MM.1S (cell line): ENCODE measurements at regions not wholly inside any gene's neighbourhood (a gene's known extent, or its start where the extent isn't known, plus 50 kb on each side); places are given as distances from the start of the nearest gene placed in this dataset.

Experiments used
- DNase-seq: peaks from one replicate; pipeline ENCODE4 v3.0.0-alpha.2; 2015
- H2AFZ ChIP-seq: fragments of 300-600 bp; sonication (generic); 2 replicates; pipeline ENCODE4 v1.6.0; 2016; ENCODE audit warnings: antibody characterized with exemption, low read length
- H3F3A ChIP-seq: fragments of 300-600 bp; sonication (generic); 2 replicates; pipeline ENCODE4 v1.6.1; 2016; ENCODE audit warnings: mild to moderate bottlenecking, antibody characterized with exemption, low read length, moderate library complexity, mixed read lengths; ENCODE audit not compliant: insufficient read depth
- H3K27ac ChIP-seq: fragments of 300-600 bp; sonication (generic); 2 replicates; pipeline ENCODE4 v1.5.1; 2016; ENCODE audit warnings: mild to moderate bottlenecking, low read length
- H3K27me3 ChIP-seq: fragments of 300-600 bp; sonication (generic); replicated peaks from 2 replicates; pipeline ENCODE4 v1.6.0; 2016; ENCODE audit warnings: low read length; ENCODE audit not compliant: insufficient read depth
- H3K36me3 ChIP-seq: fragments of 300-600 bp; sonication (generic); replicated peaks from 2 replicates; pipeline ENCODE4 v1.6.1; 2016; ENCODE audit warnings: mild to moderate bottlenecking, low read length, mixed read lengths; ENCODE audit not compliant: insufficient read depth
- H3K4me1 ChIP-seq: fragments of 300-600 bp; sonication (generic); 2 replicates; pipeline ENCODE4 v1.6.1; 2016; ENCODE audit warnings: low read length, mixed read lengths
- H3K4me2 ChIP-seq: fragments of 300-600 bp; sonication (generic); 2 replicates; pipeline ENCODE4 v1.6.0; 2016; ENCODE audit warnings: low read depth, low read length
- H3K4me3 ChIP-seq: fragments of 300-600 bp; sonication (generic); 2 replicates; pipeline ENCODE4 v1.5.1; 2016; ENCODE audit warnings: low read length, mixed read lengths
- H3K79me2 ChIP-seq: fragments of 300-600 bp; sonication (generic); 2 replicates; pipeline ENCODE4 v1.6.1; 2016; ENCODE audit warnings: mixed run types, low read length, mixed read lengths
- H3K9ac ChIP-seq: fragments of 300-600 bp; sonication (generic); 2 replicates; pipeline ENCODE4 v1.6.1; 2016; ENCODE audit warnings: low read length, mixed read lengths
- H3K9me2 ChIP-seq: fragments of 300-600 bp; sonication (generic); replicated peaks from 2 replicates; pipeline ENCODE4 v1.6.1; 2016; ENCODE audit warnings: mild to moderate bottlenecking, low read length, mixed read lengths; ENCODE audit not compliant: insufficient read depth
- H3K9me3 ChIP-seq: fragments of 300-600 bp; sonication (generic); replicated peaks from 2 replicates; pipeline ENCODE4 v1.6.1; 2016; ENCODE audit warnings: mild to moderate bottlenecking, low read length, mixed read lengths; ENCODE audit not compliant: insufficient read depth
- H4K20me1 ChIP-seq: fragments of 300-600 bp; sonication (generic); 2 replicates; pipeline ENCODE4 v1.6.1; 2016; ENCODE audit warnings: mild to moderate bottlenecking, low read length, moderate library complexity, mixed read lengths; ENCODE audit not compliant: insufficient read depth
- EZH2 ChIP-seq: fragments of 300-600 bp; sonication (generic); optimal IDR thresholded peaks from 2 replicates; pipeline ENCODE3; 2017; ENCODE audit warnings: low read depth, mild to moderate bottlenecking, antibody characterized with exemption, low read length, mixed read lengths
- EZH2phosphoT487 ChIP-seq: fragments of 300-600 bp; sonication (generic); IDR thresholded peaks from 2 replicates; pipeline ENCODE4 v1.6.1; 2018; ENCODE audit warnings: antibody characterized with exemption, low read length
- TF ChIP-seq, protein P1 (sequence below): fragments of 300-600 bp; sonication (generic); IDR thresholded peaks from 2 replicates; pipeline ENCODE4 v1.5.1; 2016; ENCODE audit warnings: antibody characterized with exemption, low read length, mixed read lengths

DNA sequence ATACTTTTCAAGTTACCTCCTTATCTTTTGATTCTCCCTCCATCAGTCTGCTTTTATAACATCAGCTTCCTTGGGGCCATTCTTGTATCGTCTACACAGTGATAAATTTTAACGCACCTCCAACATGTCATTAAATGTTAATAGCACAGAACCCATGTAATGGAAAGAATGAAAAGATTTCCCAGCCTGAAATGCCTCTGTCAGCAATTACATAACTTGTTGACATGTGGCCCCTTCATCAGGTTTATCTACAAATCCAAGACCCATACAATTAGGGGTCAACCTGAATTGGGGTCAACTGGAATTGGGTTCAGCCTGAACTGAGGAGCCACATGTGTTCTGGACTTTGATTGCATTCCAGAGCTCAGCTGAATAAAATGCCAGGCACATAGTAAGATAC, 148.2 kb upstream of the KLF7 start:
- Histone ChIP-seq H3K4me1 (no peaks in the 10 kb centered on the region), H3K27ac (no peak overlapping the region), H3K36me3 (no peaks in the 10 kb centered on the region), H3K9ac (no peak overlapping the region), H3F3A (no peaks in the 10 kb centered on the region), H3K4me2 (no peak overlapping the region), H3K4me3 (no peak overlapping the region), H3K9me3 (no peaks in the 10 kb centered on the region), H3K79me2 (no peaks in the 10 kb centered on the region), H3K27me3 (no peaks in the 10 kb centered on the region), H2AFZ (no peak overlapping the region), H4K20me1 (no peaks in the 10 kb centered on the region), H3K9me2 (no peaks in the 10 kb centered on the region)
- DNase-seq = no peak
- TF ChIP-seq, protein P1, sequence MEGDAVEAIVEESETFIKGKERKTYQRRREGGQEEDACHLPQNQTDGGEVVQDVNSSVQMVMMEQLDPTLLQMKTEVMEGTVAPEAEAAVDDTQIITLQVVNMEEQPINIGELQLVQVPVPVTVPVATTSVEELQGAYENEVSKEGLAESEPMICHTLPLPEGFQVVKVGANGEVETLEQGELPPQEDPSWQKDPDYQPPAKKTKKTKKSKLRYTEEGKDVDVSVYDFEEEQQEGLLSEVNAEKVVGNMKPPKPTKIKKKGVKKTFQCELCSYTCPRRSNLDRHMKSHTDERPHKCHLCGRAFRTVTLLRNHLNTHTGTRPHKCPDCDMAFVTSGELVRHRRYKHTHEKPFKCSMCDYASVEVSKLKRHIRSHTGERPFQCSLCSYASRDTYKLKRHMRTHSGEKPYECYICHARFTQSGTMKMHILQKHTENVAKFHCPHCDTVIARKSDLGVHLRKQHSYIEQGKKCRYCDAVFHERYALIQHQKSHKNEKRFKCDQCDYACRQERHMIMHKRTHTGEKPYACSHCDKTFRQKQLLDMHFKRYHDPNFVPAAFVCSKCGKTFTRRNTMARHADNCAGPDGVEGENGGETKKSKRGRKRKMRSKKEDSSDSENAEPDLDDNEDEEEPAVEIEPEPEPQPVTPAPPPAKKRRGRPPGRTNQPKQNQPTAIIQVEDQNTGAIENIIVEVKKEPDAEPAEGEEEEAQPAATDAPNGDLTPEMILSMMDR = no peak
- TF ChIP-seq EZH2phosphoT487 (no peak), EZH2 (no peak)

DNA sequence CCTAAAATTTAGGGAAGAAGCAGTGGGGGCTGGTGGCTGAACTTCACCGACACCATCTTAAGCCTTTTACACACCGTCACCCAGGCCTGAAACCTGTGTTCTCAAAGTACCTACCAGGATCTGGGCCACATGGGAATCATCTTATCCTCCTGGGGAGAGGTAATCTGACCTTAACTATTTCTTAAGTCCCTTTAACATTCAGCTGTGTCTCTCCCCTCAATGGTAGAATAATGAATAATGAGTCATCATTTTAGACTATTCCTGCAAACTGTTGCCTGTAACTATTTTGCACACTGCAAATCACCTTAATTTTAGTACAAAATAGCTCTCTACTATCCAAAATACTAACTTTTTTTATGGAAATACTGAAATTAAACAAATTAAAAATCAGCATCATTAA, 149.4 kb upstream of the KLF7 start:
- no peak overlapping the region for H3K4me3 ChIP-seq
- H3K79me2 ChIP-seq = no peaks in the 10 kb centered on the region
- TF ChIP-seq EZH2phosphoT487 (no peak), EZH2 (no peak)
- TF ChIP-seq, protein P1 = no peak
- H3F3A ChIP-seq = no peaks in the 10 kb centered on the region
- no peak overlapping the region for H3K9ac ChIP-seq
- no peak overlapping the region for H2AFZ ChIP-seq
- no peaks in the 10 kb centered on the region for H3K27me3 ChIP-seq
- no peaks in the 10 kb centered on the region for H3K36me3 ChIP-seq
- H3K9me2 ChIP-seq = no peaks in the 10 kb centered on the region
- DNase-seq = no peak
- H3K27ac ChIP-seq = no peak overlapping the region
- H3K4me1 ChIP-seq = no peaks in the 10 kb centered on the region
- H4K20me1 ChIP-seq = no peaks in the 10 kb centered on the region
- no peak overlapping the region for H3K4me2 ChIP-seq
- H3K9me3 ChIP-seq = no peaks in the 10 kb centered on the region

DNA sequence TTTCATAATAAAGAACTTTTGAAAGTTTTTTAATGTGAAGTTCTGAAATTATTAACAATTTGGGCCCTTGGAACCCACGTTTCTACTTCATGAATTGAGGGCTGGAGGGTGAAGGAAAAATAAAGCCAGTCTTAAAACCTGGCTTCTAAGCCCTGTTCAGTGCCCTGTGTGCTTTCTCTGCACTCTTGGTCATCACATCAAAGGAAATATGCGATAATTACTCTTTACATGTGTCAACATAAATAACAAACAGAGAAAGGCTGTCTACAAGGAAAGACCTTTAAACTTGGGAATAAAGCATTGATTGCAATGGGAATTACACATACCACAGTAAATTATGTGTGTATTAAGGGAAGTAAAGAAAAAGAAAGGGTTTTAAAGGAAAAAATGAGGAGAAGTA, 150.7 kb upstream of the KLF7 start:
- Histone ChIP-seq H3K4me1 (no peaks in the 10 kb centered on the region), H3K4me2 (no peak overlapping the region), H3K79me2 (no peaks in the 10 kb centered on the region), H3K27me3 (no peaks in the 10 kb centered on the region), H2AFZ (no peak overlapping the region), H3K27ac (no peak overlapping the region), H4K20me1 (no peaks in the 10 kb centered on the region), H3F3A (no peaks in the 10 kb centered on the region), H3K9ac (no peak overlapping the region), H3K4me3 (no peak overlapping the region), H3K9me2 (no peaks in the 10 kb centered on the region), H3K9me3 (no peaks in the 10 kb centered on the region), H3K36me3 (no peaks in the 10 kb centered on the region)
- no peak for DNase-seq
- TF ChIP-seq EZH2 (no peak), EZH2phosphoT487 (no peak)
- TF ChIP-seq, protein P1 = no peak

DNA sequence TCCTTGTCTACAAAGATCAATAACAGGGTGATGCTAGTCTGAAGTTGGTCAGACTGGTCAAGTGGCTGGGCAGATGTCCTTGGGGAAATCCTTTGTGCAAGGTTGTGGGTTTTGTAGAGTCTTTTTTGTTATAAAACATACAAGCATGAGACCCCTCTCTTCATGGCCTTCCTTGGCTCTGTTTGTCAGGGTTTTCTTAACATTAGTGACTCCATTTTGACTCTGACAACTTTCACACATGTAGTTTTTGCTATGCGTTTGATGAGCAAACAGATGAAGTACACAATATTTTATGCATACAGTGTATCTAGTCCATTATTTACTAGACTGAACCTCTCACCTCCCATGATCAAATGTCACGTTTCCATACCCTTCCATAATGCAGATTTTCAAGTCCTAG, 151.2 kb upstream of the KLF7 start:
- no peaks in the 10 kb centered on the region for H3K9me2 ChIP-seq
- H3K27ac ChIP-seq = no peak overlapping the region
- H3F3A ChIP-seq = no peaks in the 10 kb centered on the region
- H3K27me3 ChIP-seq = no peaks in the 10 kb centered on the region
- H3K36me3 ChIP-seq = no peaks in the 10 kb centered on the region
- H2AFZ ChIP-seq = no peak overlapping the region
- H3K79me2 ChIP-seq = no peaks in the 10 kb centered on the region
- no peaks in the 10 kb centered on the region for H3K4me1 ChIP-seq
- H3K9me3 ChIP-seq = no peaks in the 10 kb centered on the region
- H4K20me1 ChIP-seq = no peaks in the 10 kb centered on the region
- no peak for DNase-seq
- no peak overlapping the region for H3K9ac ChIP-seq
- no peak overlapping the region for H3K4me3 ChIP-seq
- no peak overlapping the region for H3K4me2 ChIP-seq
- TF ChIP-seq, protein P1 = no peak
- no peak for TF ChIP-seq EZH2phosphoT487
